Breast epithelium (tissue), 4 donors: ENCODE measurements at regions not wholly inside any gene's neighbourhood (a gene's known extent, or its start where the extent isn't known, plus 50 kb on each side); places are given as distances from the start of the nearest gene placed in this dataset.

Experiments
- DNase-seq, 2 donors: peaks; one replicate each; pipeline ENCODE4 v3.0.0-alpha.2; 2019; ENCODE audit warnings: low spot score in 2 of 2
- H3K27ac ChIP-seq, 2 donors: fragments of 200-600 bp; sonication (generic) in 1 of 2; one replicate each; pipeline ENCODE4 v1.5.1; 2016 to 2019; ENCODE audit warnings: mild to moderate bottlenecking in 1 of 2
- H3K27me3 ChIP-seq, 2 donors: fragments of 200-600 bp; sonication (generic) in 1 of 2; one replicate each; pipeline versions ENCODE4 v1.5.1 to v1.6.0; 2017 to 2019; ENCODE audit warnings: control low read depth in 1 of 2, mild to moderate bottlenecking in 1 of 2
- H3K36me3 ChIP-seq: fragments of 200-600 bp; one replicate; pipeline ENCODE4 v1.5.1; 2019
- H3K4me1 ChIP-seq, 2 donors: fragments of 200-600 bp; sonication (generic); one replicate each; pipeline ENCODE4 v1.5.1; 2016 to 2019; ENCODE audit warnings: control low read depth in 1 of 2
- H3K4me3 ChIP-seq, 3 donors: fragments of 200-600 bp; sonication (generic); 1 replicate in 2 of 3; 2 replicates in 1 of 3; pipeline ENCODE4 v1.5.1; 2016 to 2019; ENCODE audit warnings: mild to moderate bottlenecking in 3 of 3, moderate library complexity in 2 of 3
- H3K9me3 ChIP-seq, 2 donors: fragments of 200-600 bp; sonication (generic) in 1 of 2; one replicate each; pipeline ENCODE4 v1.5.1; 2016 to 2019; ENCODE audit warnings: control low read depth in 1 of 2
- CTCF ChIP-seq, 3 donors: fragments of 450-650 bp; IDR thresholded peaks; one replicate each; pipeline ENCODE4 v1.5.1; 2016 to 2017; ENCODE audit warnings: antibody characterized with exemption in 3 of 3, mild to moderate bottlenecking in 3 of 3, moderate library complexity in 3 of 3
- POLR2A ChIP-seq: fragments of 450-650 bp; IDR thresholded peaks from one replicate; pipeline ENCODE4 v1.6.1; 2016; ENCODE audit warnings: antibody characterized with exemption, mild to moderate bottlenecking, moderate library complexity
- POLR2AphosphoS5 ChIP-seq, 3 donors: sonication (generic); formaldehyde crosslinking; IDR thresholded peaks; one replicate each; pipeline ENCODE4 v1.6.1; 2017; ENCODE audit warnings: antibody characterized with exemption in 3 of 3
- intact Hi-C: fragments of 100-400 bp; cut with DNase I; formaldehyde crosslinking; loops from one replicate; pipeline ENCODE4 v1.15.1; 2023; ENCODE audit warnings: low total_unique reads

- no peaks in the 10 kb centered on the region for H3K36me3 ChIP-seq
- no peak for DNase-seq
- intact Hi-C loops, result no loop called here
- H3K27me3 ChIP-seq, result no peaks in the 10 kb centered on the region
- H3K9me3 ChIP-seq, result no peaks in the 10 kb centered on the region
- TF ChIP-seq POLR2A, result no peak
- no peak for TF ChIP-seq CTCF (IDR thresholded peaks at IDR 0.05)
- TF ChIP-seq POLR2AphosphoS5 (IDR thresholded peaks at IDR 0.05), result no peak
- no peak overlapping the region for H3K4me3 ChIP-seq
- H3K27ac ChIP-seq, result no peak overlapping the region
- no peaks in the 10 kb centered on the region for H3K4me1 ChIP-seq
Measured at GRCh38 chr3:104154896-104155295, 1211.8 kb upstream of the ALCAM start.

GRCh38 chr3:104165866-104166265 is 1200.8 kb upstream of the ALCAM start:
- intact Hi-C loops, result no loop called here
- no peak for TF ChIP-seq CTCF (IDR thresholded peaks at IDR 0.05)
- no peak for TF ChIP-seq POLR2AphosphoS5 (IDR thresholded peaks at IDR 0.05)
- TF ChIP-seq POLR2A, result no peak
- Histone ChIP-seq H3K27me3 (no peaks in the 10 kb centered on the region), H3K9me3 (peaks cover 11 to 22% of the 10 kb centered on the region in 2 donors), H3K27ac (no peak overlapping the region), H3K36me3 (no peaks in the 10 kb centered on the region), H3K4me3 (no peak overlapping the region), H3K4me1 (no peaks in the 10 kb centered on the region)
- DNase-seq, result no peak

GRCh38 chr3:104168386-104168785 is 1198.3 kb upstream of the ALCAM start:
- intact Hi-C loops, result no loop called here
- no peak for TF ChIP-seq POLR2AphosphoS5 (IDR thresholded peaks at IDR 0.05)
- no peak for TF ChIP-seq CTCF (IDR thresholded peaks at IDR 0.05)
- TF ChIP-seq POLR2A, result no peak
- Histone ChIP-seq H3K9me3 (peaks cover 11 to 22% of the 10 kb centered on the region in 2 donors), H3K27ac (no peak overlapping the region), H3K4me3 (no peak overlapping the region), H3K27me3 (no peaks in the 10 kb centered on the region), H3K36me3 (no peaks in the 10 kb centered on the region), H3K4me1 (no peaks in the 10 kb centered on the region)
- no peak for DNase-seq

GRCh38 chr3:104175696-104176095 is 1191.0 kb upstream of the ALCAM start:
- no peak for DNase-seq
- intact Hi-C loops, result no loop called here
- Histone ChIP-seq H3K4me3 (no peak overlapping the region), H3K36me3 (no peaks in the 10 kb centered on the region), H3K27ac (no peak overlapping the region), H3K27me3 (no peaks in the 10 kb centered on the region), H3K9me3 (no peaks in the 10 kb centered on the region), H3K4me1 (no peaks in the 10 kb centered on the region)
- TF ChIP-seq POLR2A, result no peak
- TF ChIP-seq POLR2AphosphoS5 (IDR thresholded peaks at IDR 0.05), result no peak
- TF ChIP-seq CTCF (IDR thresholded peaks at IDR 0.05), result no peak

GRCh38 chr3:104176706-104177105 is 1190.0 kb upstream of the ALCAM start:
- no peaks in the 10 kb centered on the region for H3K9me3 ChIP-seq
- H3K4me1 ChIP-seq, result no peaks in the 10 kb centered on the region
- no peak overlapping the region for H3K27ac ChIP-seq
- no peaks in the 10 kb centered on the region for H3K36me3 ChIP-seq
- no peak overlapping the region for H3K4me3 ChIP-seq
- TF ChIP-seq POLR2A, result no peak
- TF ChIP-seq CTCF (IDR thresholded peaks at IDR 0.05), result no peak
- H3K27me3 ChIP-seq, result no peaks in the 10 kb centered on the region
- intact Hi-C loops, result no loop called here
- no peak for DNase-seq
